HG02678 (cell line): ENCODE measurements at regions not wholly inside any gene's neighbourhood (a gene's known extent, or its start where the extent isn't known, plus 50 kb on each side); places are given as distances from the start of the nearest gene placed in this dataset.
"Not testable (repeated sequence)": the region's sequence is repeated elsewhere in the genome, so short reads cannot be mapped to it uniquely, and the experiment has no call there.

Experiments
- ATAC-seq: cut with Tn5 transposase; IDR thresholded peaks from one replicate; pipeline ENCODE4 v1.9.1; 2021; ENCODE audit warnings: mild to moderate bottlenecking, moderate library complexity; ENCODE audit not compliant: unreplicated experiment

DNA sequence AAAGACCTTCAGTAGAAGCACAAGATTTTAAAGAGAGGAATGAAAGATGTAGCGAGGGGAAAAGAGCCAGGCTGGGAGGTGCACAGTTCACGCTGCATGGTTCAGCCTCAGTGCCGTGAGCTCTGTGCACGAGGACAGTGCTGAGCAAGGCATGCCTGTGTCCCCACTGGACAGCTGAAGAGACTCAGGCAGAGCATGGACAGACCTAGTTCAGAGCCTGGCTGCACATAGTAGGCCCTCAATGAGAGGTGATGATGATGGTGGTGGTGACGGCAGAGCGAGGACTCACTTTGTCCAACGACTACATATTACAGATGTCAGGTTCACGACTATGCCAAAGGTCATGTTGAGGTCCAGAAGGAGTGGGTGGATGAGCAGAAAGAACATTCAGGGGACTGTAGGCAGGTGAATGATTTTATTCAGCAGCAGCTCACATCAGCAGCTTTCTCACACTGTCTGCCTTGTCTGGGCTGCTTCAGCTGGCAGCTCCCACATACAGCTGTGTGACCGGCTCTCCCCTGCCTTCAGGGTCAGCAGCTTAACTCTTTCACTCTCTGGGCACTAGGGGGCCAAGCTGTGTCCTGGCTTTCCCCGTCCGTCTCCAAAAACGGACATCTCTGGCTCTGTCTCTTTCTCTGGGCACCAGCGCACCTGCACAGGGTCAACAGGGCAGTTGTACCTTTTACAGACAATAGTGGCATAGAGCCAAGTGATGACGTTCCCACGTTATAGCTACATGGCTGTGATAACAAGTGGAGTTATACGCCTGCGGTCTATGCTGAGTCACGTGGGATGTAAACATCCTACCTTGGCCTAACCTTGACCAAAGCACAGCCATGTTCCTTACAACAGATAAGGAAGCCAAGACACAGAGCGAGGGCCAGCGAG is 83.4 kb upstream of the KCNK12 start:
- no peak for ATAC-seq

DNA sequence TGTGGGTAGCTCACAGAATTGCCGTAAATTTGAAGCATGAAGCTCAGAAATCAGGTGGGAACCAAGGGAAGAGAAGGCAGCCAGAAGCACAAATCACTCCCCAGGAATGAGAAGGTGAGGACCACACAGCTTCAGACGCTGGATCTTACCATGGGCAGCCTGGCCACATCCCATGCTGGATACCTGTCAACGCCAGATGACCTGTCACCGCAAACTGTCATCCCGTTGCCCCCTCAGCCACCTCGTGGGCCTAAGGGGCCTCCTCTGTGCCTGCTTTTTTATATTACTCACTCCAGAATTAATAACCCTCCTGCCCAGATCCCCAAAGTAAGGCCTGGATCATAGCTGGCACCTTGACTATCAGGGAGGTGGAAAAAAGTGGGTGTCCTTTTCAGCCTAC is 82.3 kb upstream of the KCNK12 start:
- ATAC-seq, result no peak

DNA sequence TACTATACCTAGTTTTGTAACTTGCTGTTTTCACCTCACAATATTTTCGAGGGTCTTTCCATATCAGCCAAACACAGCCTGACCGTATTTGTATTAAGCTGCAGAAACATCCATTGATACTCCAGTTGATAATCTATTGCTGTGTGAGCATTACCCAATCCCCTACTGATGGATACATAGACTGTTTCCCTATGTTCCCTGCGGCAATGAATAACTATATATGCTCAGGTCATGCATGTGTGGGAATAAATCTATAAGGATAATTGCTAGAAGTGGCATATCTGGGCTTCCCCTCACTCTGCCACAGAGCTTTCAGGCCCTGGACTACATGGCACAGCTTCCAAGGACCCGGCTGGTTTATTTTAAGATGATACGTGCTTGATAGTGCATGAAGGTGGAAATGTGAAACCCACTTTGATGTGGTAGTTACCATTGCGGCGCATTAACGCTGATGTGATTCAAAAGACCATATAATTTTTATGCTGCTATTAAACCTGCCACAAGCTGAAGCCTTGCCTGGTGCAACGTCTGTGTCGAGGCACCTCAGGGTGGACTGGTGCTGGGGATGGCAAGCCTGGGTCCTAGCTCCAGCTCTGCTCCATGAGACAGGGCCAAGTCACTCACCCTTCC is 81.4 kb upstream of the KCNK12 start:
- ATAC-seq, result no peak

DNA sequence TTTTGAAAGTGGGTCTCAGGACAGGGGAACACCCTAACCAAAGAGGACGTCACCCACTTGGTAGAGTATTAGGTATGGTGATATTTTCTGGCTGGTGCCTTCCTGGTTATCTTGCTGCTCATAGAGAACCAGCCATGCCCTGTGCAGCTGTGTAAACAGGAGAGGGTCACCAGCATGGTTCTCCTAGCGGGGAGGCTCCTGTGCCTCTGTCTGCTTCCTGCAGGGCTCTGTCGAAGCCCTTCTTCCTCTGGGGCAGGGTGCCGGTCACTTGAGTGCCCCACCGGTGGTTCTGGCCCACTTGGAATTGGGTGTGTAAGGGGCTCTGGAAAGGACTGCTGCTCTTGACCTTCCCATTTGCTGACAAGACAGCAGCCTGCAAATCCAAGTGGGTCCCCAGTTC is 80.5 kb upstream of the KCNK12 start:
- ATAC-seq, result no peak

DNA sequence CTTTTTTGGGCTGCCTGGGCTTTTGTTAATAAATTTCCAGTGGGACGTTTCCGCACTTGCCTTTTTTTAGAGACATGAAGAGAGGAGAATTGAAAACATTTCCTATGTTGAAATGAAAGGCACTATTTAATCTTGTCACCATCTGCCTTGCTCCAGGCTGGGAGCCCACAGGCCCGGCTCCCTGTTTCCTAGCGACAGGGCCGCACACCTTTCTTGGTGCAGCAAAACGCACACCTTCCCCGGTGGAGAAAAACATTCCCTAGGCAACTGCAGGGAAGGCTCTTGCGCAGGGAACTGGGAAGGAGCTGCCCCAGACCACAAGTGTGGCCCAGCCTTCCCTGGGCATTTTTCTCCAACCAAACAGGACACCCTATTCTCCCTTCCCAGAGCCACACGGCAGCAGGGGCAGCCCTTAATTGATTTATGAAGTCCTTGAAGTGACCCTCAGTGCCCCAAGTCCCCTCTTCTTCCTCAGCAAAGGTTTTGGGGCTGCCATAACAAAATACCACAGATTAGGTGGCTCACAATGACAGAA is 79.3 kb upstream of the KCNK12 start:
- no peak for ATAC-seq

DNA sequence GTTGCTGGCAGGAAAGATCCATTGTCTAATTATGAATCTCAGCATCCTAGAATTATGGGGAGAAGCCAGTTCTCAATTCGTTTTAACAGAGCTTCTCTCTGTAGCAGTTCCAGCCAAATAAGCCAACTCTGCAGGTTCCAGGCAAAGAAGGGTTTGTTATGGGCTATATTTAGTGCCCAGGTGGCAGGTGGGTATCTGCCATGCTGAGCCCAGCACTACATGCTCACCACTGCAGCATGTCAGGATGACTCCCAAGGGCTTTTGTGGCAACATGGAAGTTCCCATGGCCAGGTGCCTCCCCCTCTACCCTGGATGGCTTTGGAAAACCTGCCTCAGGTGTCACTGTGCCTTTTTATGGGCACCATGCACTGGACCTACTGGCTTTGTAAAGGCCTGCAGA is 74.5 kb upstream of the KCNK12 start:
- no peak for ATAC-seq

DNA sequence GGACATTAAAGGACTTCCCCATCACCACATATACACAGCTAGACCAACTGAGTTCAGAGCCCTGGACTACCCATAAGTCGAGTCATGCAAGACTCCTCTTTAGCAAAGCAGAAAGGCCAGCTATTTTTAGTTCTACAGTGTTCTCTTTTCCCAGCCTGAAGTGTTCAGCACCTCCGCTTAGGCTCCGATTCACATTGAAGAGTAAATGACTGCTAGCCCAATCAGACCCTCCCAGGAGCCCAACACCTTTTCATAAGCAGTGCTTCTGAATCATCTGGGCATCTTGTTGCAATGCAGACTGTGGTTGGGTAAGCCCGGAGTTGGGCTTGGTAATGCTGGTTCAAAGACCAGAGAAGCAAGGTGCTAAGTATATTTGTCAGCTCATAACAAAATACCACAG is 73.6 kb upstream of the KCNK12 start:
- ATAC-seq, result no peak

DNA sequence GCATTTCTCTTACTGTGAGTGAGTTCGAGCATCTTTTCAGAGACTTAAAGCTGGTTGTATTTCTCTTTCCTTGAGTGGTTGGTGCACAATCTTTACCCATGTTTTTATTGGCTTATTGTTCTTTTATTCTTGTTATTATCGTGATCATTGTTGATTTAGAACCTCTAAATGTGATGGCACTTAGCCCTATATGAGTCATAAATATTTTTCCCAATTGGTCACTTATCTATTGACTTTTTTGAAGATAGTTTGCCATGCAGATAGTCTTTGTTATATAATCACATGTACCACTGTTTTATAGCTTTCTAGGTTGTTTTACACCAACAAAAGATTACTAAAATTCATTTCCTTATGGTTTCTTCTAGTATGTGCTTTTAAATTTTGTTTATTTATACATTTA is 70.6 kb upstream of the KCNK12 start:
- no peak for ATAC-seq

DNA sequence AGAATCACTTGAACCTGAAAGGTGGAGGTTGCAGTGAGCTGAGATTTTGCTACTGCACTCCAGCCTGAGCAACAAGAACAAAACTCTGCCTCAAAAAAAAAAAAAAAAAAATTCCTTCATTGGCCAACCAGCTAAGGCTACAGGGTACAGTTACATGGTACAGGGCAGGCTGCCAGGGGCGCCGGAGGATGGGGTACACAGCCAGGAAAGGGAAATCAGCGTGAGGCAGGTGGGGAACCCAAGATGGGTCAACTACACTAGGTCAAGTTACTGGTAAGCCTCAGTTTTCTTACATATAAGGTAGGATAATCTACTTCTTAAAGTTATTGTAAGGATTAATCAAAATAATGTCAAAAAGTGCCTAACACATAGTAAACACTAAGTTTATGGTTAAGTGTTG is 69.6 kb upstream of the KCNK12 start:
- no peak for ATAC-seq

DNA sequence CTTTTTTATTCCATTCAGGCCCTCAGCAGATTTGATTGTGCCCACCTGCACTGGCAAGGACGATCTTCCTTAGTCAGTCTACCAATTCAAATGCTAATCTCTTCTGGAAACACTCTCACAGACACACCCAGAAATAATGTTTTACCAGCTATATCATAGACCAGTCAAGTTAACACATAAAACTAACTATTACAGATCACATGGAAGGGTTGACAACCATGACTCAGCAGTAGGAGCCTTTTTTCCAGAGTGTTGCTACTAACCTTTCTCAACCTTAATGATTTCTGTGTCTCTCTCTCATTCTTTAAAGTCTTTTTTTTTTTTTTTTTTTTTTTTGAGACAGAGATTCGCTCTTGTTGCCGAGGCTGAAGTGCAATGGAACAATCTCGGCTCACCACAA is 68.7 kb upstream of the KCNK12 start:
- no peak for ATAC-seq

DNA sequence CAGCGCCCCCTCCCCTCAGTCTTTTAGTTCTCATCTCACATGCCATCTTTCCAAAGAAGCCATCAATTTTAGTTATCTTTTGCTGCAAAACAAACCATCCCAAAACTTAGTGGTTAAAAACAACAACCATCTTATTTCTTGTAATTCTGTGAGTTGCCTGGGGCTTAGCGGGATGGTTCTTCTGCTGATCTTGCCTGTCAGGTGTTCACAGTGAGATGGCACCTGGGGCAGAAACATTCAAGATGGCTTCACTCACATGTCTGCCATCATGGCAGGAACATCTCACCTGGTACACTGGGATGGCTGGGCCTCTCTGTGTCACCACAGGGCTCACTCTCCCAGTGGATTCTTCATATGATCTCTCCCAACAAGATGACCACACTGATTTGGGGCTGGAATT is 67.6 kb upstream of the KCNK12 start:
- ATAC-seq, result no peak

DNA sequence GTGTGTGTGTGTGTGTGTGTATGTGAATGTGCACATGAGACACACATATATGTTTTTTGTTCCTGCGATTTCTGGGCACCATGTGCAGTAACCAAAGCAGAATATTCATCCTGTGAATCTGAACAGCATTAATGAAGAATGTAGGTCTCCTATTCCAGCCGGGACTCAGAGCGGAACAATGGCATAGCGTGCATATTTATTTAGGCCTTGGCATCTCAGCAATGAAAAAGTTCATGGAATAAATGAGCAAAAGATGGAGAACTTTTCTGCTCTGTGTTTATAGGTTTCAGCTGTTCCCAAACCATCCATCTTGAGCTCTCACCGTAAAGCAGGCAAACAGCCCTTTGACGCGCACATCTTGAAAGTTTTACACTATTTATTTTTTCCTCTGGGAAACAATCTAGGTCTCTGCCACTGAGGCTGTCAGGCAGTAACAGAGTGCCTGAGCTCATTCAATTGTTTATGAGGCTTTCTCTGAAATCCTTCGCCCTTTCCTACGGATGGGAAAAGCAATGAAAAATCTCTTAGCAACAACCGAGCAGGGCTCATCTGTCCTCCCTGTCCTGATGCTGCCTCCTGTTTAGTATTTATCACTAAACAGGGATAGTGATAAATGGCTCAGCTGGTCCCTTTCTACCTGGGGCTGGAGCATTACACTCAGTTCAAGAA is 65.9 kb upstream of the KCNK12 start:
- ATAC-seq, result no peak

DNA sequence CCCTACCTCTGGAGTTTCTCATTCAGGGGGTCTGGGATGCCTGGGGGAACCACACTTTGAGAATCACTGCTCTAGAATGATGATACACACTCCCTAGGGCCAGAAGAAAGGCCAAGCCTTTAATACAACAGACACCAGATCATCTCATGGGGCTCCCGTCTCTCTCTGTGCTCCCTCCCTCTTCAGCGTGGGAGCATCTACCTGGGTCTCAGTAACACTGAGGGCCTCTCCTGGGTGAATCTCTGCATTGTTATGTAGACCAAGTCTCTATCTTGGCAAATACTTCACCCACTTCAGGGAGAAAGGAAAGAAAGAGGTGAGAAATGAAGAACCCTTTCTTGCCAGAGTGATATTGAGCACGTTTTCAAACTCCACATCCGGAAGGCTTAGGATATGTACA is 65.4 kb upstream of the KCNK12 start:
- no peak for ATAC-seq

DNA sequence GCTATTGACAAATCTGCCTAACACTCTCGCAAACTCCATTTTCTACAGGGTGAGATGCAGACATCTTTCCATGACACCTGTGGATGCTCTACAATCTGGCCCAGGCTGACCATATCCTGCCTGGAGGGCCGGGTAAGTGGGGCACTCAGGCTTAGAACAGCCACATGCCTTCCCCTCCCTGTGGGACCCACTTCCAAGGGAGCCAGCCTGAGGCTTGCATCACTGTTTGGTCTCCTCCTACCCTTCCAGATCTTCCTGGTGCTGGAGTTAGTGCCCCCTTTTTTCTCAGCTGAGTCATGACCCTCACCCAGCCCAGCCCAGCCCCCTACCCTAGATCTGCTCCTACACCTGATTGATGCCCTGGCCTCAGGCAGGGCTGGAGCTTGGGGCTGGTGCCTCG is 62.0 kb upstream of the KCNK12 start:
- ATAC-seq, result no peak

DNA sequence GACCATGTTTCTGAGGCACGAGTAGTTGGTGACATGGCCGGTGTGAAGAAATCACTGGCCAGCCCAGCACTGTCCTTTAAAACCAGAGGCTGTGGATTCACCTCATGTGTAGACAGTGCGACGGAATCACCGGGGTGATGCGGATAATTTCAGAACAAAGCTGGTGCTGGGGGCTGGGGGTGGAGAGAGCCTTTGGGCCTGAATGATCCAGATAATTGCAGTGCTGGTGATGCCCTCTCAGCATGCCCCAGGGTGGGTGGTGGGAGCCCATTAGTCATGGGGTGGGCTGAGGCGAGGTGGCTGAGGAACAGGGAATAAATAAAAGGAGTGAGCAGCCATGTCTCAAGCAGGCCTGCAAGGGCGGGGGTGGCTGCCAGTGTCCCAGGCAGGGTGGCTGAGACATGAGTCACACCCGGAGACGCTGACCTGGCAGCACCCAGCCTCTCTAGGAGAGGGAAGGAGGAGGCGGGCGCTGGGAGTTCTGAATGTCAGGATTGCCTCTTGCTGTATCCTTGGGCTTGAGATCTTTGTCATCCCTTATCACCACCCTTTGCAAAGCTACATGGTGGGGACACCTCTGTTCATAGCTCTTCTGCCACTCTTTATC is 61.1 kb upstream of the KCNK12 start:
- no peak for ATAC-seq

DNA sequence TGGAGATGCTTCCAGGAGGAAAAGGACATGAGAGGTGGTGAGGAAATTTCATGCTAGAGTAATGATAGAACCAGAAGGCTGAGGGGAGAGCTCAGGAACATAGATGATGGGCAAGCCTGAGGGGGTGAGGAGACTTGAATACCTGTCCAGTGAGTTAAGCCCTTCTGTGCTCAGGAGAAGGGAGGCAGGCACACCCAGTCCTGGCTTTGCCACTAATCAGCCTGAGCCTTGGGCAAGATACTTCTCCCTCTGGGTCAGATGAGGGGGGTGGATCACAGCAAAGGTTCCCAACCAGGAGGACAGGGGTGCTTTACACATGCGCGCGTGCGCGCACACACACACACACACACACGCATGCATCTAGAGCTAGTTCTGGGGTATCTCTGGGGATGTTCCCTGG is 60.5 kb upstream of the KCNK12 start:
- ATAC-seq, result no peak

DNA sequence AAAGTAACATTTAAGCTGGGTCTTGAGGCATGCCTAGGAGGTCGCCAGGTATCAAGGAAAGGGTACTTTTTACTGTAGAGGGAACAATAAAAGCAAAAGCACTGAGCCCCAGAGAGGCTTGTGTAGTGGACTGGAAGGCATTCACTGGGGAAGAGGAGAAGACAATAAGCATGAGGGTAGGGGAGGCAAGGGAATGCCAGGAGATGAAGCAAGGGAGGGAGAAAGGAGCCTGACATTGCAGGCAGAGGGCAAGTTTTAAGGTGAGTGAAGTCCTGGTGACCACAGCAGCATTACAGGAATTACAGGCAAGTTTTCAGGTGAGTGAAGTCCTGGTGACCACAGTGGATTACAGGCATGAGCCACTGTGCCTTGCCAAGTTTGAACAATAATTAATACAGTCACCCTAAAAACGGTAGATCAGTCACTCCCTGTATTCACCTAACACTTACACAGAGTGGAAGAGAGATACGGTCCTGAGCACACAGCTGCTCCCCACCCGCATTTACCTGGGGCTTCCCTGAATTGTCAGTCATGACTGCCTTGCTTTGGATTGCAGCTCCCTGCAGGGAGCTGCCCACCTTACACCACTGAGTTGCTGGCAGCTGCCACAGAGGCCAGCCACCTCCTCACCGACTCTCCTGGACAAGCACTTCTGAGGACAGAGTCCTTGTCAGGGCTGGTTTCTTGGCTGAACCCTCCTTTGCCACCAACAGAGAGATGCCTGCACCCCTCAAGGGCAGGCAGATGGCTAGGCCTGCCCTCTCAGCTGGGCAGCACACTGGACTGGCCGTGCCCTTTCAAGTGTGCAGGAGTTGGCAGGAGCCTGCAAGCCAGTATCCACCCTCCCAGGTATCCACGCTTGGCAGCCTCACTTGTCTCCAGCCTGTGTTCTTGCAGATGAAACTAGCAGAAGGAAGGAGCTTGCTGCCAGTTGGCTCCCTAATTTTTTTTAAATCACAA is 59.0 kb upstream of the KCNK12 start:
- no peak for ATAC-seq

DNA sequence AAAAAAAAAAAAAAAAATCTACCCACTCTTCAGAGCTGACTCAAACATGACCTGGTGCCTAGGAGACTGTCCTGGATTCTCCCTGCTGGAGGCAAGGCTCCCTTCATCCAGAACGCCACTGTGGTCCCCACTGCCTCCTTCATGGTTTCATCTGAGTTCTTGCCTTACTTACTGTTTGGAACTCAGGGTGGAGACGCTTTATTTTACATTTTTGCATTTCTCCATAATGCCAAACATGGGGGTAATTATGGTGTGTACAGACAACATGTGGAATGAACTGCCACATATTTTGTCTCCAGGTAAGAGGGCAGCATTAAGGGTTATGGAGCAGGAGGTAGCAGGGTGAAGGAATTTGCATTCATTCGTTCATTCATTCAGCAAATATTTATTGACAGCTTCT is 58.1 kb upstream of the KCNK12 start:
- ATAC-seq, result no peak

DNA sequence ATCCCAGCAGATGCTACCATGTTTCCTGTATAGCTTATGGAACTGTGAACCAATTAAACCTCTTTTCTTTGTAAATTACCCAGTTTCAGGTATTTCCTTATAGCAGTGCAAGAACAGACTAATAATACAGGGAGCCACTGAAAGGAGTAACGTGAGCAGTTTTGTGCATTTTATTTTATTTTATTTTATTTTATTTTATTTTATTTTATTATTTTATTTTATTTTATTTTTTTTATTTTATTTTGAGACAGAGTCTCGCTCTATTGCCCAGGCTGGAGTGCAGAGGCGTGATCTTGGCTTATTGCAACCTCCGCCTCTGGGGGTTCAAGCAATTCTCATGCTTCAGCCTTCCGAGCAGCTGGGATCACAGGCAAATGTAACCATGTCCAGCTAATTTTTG is 55.9 kb upstream of the KCNK12 start:
- no peak for ATAC-seq

DNA sequence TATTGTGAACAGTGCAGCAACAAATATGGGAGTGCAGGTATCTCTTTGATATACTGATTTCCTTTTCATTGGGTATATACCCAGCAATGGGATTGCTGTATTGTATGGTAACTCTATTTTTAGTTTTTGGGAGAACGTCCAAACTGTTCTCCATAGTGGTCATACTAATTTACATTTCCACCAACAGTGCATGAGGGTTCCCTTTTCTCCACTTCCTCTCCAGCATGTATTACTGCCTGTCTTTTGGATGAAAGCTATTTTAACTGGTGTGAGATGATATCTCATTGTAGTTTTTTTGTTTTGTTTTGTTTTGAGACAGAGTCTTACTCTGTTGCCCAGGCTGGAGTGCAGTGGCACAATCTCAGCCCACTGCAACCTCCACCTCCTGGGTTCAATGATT is 52.4 kb upstream of the KCNK12 start:
- ATAC-seq, result not testable (repeated sequence)
